ENCODE measurements at regions not wholly inside any gene's neighbourhood (a gene's known extent, or its start where the extent isn't known, plus 50 kb on each side); places are given as distances from the start of the nearest gene placed in this dataset.

DNA sequence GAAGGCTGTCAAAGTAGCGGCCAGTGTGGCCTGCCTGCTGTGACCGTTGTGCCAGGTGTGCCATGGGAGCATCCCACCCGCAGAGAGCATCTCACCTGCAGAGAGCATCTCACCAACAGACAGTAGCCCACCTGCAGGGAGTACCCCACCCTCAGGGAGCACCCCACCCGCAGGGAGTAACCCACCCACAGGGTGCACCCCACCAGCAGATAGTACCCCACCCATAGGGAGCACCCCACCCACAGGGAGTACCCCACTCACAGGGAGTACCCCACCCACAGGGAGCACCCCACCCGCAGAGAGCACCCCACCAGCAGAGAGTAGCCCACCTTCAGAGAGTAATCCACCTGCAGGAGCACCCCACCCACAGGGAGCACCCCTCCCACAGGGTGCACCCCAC is 476.5 kb downstream of the TCERG1L start:
- H3K27me3 Mint-ChIP-seq (ENCODE audit: low read depth), result no peaks in the 10 kb centered on the region
- H3K9me3 Mint-ChIP-seq, result no peaks in the 10 kb centered on the region
- H3K4me1 Mint-ChIP-seq (ENCODE audit: low read depth), result no peaks in the 10 kb centered on the region
- H3K4me3 Mint-ChIP-seq, result no peak overlapping the region
- ATAC-seq, result no peak
- no peak for DNase-seq
- H3K36me3 Mint-ChIP-seq (ENCODE audit: insufficient read depth), result no peaks in the 10 kb centered on the region

DNA sequence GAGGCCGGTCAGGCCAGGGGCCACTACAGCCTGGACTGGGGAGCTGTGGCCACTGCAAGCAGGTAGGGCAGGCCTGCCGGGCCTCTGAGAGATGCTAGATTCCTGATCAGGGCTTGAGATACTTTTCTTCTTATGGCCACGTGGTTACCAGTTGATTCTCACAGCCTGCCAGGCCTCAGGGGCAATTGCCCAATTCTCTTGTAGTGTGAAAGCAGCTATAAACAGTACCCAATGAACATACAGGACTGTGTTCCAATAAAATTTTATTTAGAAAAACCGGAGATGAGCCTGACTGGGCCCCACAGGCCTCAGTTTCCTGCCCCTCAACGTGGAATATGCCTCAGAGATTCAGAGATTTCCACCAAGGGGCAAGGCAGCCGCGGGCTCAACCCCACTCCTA is 475.2 kb downstream of the TCERG1L start:
- DNase-seq (no peak), ATAC-seq (no peak)
- Mint-ChIP-seq H3K27me3 (ENCODE audit: low read depth) (no peaks in the 10 kb centered on the region), H3K4me1 (ENCODE audit: low read depth) (no peaks in the 10 kb centered on the region), H3K9me3 (no peaks in the 10 kb centered on the region), H3K36me3 (ENCODE audit: insufficient read depth) (no peaks in the 10 kb centered on the region), H3K4me3 (no peak overlapping the region)

DNA sequence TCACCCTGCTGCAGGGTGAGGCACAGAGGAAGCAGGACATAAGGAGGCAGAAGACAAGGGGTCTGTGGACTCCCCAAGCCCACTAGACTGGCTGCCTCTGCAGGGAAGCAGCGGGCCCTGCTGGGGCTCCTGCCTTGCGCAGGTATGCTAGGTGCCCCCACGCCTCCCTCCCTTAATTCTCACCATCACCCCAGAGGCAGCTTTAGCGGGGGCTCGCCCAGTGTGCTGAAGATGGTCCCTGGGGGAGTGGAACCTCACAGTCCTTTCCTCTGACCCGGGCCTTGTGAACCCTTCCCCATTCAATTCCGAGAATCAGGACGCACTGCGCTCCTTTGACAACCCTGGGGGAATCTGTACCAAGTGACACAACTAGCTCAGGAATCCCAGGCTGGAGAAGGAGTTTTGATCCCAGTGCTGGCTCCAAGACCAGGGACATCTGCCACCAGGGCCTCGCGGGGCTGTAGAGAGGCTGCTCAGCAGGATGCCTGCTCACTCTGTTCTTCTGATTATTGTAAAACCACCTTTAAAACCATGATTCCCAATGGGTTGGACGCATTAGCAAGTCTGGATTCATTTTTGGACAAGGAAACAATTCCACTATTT is 468.4 kb downstream of the TCERG1L start:
- Mint-ChIP-seq H3K27me3 (ENCODE audit: low read depth) (no peaks in the 10 kb centered on the region), H3K9me3 (peaks cover 3% of the 10 kb centered on the region), H3K36me3 (ENCODE audit: insufficient read depth) (no peaks in the 10 kb centered on the region), H3K4me1 (ENCODE audit: low read depth) (no peaks in the 10 kb centered on the region), H3K4me3 (no peak overlapping the region)
- DNase-seq (no peak), ATAC-seq (no peak)

DNA sequence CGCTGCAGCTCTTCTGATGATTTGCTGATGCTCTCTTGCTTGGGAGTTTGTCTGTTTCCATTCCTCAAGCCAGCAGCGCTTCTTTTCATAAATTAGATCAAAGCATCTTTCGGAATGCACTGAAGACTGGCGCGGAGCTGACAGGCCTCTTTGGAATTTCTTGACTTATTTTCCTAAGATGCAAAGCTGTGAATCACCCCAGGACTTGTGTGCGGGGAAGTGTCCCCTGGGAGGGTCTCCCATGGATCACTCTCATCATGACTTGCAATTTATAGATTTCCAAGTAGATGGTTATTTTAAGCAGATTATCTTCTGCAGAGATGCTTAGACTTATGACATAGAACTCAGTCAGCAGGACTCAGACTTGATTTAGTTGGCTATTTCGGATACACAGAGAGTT is 467.2 kb downstream of the TCERG1L start:
- DNase-seq, result no peak
- no peak overlapping the region for H3K4me3 Mint-ChIP-seq
- peaks cover 3% of the 10 kb centered on the region for H3K9me3 Mint-ChIP-seq
- no peaks in the 10 kb centered on the region for H3K4me1 Mint-ChIP-seq (ENCODE audit: low read depth)
- H3K36me3 Mint-ChIP-seq (ENCODE audit: insufficient read depth), result no peaks in the 10 kb centered on the region
- ATAC-seq, result no peak
- no peaks in the 10 kb centered on the region for H3K27me3 Mint-ChIP-seq (ENCODE audit: low read depth)

DNA sequence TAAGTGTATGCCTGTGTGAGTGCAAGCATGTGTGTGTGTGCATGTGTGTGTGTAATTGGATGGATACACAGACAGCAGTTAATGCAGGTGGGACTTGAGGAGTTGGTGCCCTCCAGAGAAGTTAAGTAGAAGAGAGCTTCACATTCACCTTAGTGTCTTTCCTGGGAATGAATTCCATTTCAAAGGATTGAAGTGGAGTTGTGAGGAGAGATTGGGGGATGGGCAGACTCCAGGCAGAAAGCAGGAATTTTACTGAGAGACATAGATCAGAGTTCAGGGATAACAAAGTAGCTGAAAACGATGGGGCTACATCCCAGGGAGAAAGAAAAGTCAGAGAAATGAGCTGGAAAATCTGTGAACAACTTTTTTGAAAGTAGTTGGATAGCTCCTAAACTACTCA is 464.4 kb downstream of the TCERG1L start:
- DNase-seq (no peak), ATAC-seq (no peak)
- peaks cover 6% of the 10 kb centered on the region for H3K9me3 Mint-ChIP-seq
- H3K27me3 Mint-ChIP-seq (ENCODE audit: low read depth), result no peaks in the 10 kb centered on the region
- no peaks in the 10 kb centered on the region for H3K36me3 Mint-ChIP-seq (ENCODE audit: insufficient read depth)
- no peak overlapping the region for H3K4me3 Mint-ChIP-seq
- H3K4me1 Mint-ChIP-seq (ENCODE audit: low read depth), result no peaks in the 10 kb centered on the region

DNA sequence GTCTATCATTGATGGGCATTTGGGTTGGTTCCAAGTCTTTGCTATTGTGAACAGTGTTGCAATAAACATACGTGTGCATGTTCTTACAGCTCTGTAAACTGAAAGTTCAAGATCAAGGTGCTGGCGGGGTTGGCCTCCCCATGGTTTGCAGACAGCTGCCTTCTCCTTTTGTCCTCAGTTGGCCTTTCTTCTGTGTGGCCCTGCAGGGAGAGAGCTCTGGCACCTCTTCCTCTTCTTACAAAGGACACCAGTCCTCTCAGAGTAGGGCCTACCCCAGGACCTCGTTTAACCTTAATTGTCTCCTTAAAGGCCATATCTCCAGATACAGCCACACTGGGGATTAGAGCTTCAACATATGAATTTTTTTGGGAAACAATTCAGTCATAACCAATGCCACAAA is 462.7 kb downstream of the TCERG1L start:
- H3K9me3 Mint-ChIP-seq, result peaks cover 15% of the 10 kb centered on the region
- no peaks in the 10 kb centered on the region for H3K36me3 Mint-ChIP-seq (ENCODE audit: insufficient read depth)
- no peaks in the 10 kb centered on the region for H3K27me3 Mint-ChIP-seq (ENCODE audit: low read depth)
- DNase-seq, result no peak
- H3K4me1 Mint-ChIP-seq (ENCODE audit: low read depth), result no peaks in the 10 kb centered on the region
- no peak overlapping the region for H3K4me3 Mint-ChIP-seq
- no peak for ATAC-seq

DNA sequence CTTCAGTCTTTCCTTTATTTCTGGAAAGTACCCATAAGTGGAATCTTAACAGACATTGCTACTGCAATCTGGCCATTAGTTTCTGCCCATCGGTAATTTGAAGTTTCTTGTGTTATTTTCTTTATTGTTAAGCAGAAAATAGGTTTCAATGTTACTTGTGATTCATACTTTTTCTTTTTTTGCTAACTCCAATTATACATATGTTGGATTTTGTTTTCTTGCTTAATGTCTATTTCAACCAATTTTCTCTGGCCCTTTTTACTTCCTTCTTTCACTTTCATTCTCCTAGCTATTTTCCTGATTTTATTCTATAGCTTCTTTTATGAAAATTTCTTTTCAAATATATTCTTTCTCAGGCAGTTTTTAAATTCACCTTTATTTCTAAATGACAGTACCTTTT is 457.4 kb downstream of the TCERG1L start:
- Mint-ChIP-seq H3K27me3 (ENCODE audit: low read depth) (peaks cover 3% of the 10 kb centered on the region), H3K9me3 (peaks cover 30% of the 10 kb centered on the region), H3K4me3 (no peak overlapping the region), H3K4me1 (ENCODE audit: low read depth) (no peaks in the 10 kb centered on the region), H3K36me3 (ENCODE audit: insufficient read depth) (no peaks in the 10 kb centered on the region)
- ATAC-seq (no peak), DNase-seq (no peak)

DNA sequence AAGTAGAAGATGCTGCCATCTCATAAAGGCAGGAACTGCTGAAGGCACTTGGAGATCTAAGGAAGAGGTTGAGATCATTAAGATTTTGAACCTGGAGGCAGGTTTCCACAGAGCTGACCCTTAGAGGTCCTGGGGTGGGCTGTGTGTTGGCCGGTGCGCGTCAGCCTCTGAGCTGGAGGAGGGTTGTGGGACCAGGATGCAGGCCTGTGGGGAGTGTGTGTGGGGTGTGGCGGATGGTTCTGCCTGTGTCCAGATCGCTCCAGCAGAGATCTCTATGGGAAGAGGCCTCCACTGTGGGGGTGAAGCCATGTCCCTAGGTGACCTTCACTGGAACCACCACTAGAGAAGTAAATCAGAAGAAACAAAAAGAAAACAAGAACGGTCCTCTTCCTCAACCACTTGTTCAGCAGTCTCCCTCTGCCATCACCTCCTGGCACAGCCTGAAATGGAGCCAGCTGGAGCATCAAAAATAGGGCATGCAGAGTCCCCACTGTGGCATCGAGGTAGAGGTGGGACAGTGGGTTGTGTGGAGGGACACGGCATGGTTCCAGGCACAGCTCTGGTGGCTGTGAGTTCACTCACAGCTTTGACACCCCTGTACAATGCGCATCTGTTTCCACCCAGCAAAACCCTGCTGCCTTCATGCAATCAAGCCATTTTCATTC is 453.8 kb downstream of the TCERG1L start:
- Mint-ChIP-seq H3K4me3 (no peak overlapping the region), H3K36me3 (ENCODE audit: insufficient read depth) (no peaks in the 10 kb centered on the region), H3K27me3 (ENCODE audit: low read depth) (peaks cover 5% of the 10 kb centered on the region), H3K9me3 (peaks cover 26% of the 10 kb centered on the region), H3K4me1 (ENCODE audit: low read depth) (no peaks in the 10 kb centered on the region)
- ATAC-seq (no peak), DNase-seq (no peak)

DNA sequence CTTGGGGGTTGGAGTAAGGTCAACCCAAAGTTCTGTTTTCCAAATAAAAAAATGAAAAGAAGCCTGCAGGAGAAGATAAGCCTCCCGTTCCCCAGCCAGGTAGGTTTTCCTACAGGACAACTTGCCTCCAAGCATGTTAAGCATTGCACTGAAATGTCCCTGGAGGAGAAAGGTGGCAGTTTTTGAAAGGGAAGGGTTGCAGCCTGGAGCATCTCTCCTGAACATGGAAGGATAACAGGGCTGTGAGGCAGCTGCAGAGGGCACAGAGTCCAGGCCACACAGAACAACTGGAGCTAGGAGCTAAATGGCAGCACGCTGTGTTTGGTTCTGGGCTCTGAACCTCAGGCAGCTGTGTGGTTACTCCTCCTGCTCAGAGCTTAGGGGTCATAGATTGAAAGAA is 452.9 kb downstream of the TCERG1L start:
- no peak for ATAC-seq
- Mint-ChIP-seq H3K36me3 (ENCODE audit: insufficient read depth) (no peaks in the 10 kb centered on the region), H3K4me3 (no peak overlapping the region), H3K4me1 (ENCODE audit: low read depth) (no peaks in the 10 kb centered on the region), H3K27me3 (ENCODE audit: low read depth) (peaks cover 5% of the 10 kb centered on the region), H3K9me3 (peaks cover 19% of the 10 kb centered on the region)
- no peak for DNase-seq

DNA sequence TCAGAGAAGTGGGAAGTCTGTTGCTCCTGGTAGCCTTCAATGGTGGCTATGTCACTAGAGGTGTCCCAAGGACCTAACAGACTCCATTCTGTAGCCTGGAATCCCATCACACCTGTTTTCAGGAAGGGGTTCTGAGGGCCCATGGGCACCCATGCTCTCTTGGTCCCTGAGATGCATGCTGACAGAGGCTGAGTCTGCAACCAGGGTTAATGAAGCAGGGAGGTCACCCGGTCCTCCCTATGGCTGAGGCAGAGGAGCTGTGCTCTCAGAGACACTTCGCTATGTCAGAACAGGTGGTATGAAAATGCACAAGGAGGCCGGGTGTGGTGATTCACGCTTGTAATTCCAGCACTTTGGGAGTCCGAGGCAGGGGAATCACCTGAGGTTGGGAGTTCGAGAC is 452.1 kb downstream of the TCERG1L start:
- Mint-ChIP-seq H3K36me3 (ENCODE audit: insufficient read depth) (no peaks in the 10 kb centered on the region), H3K4me1 (ENCODE audit: low read depth) (no peaks in the 10 kb centered on the region), H3K9me3 (peaks cover 14% of the 10 kb centered on the region), H3K27me3 (ENCODE audit: low read depth) (peaks cover 5% of the 10 kb centered on the region), H3K4me3 (no peak overlapping the region)
- DNase-seq (no peak), ATAC-seq (no peak)

DNA sequence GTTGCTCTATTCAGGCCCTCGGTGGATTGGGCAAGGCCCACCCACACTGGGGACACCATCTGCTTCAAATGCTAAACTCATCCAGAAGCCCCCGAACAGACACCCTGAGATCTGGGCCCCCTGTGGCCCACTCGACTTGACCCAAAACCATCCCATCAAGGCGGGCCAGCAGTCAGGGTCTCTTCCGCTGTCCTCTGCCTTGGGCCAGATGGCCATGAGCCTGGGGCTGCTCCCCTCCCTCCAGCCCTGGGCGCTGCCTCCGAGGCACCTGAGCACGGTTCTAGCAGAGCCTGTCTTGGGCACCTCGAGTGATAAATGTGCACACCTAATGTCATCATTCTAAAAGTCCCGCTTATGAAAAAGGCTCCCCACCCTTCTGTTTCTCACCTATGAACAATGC is 449.4 kb downstream of the TCERG1L start:
- ATAC-seq, result no peak
- no peaks in the 10 kb centered on the region for H3K9me3 Mint-ChIP-seq
- DNase-seq, result no peak
- no peaks in the 10 kb centered on the region for H3K4me1 Mint-ChIP-seq (ENCODE audit: low read depth)
- H3K4me3 Mint-ChIP-seq, result no peak overlapping the region
- H3K27me3 Mint-ChIP-seq (ENCODE audit: low read depth), result peaks cover 5% of the 10 kb centered on the region
- H3K36me3 Mint-ChIP-seq (ENCODE audit: insufficient read depth), result no peaks in the 10 kb centered on the region

DNA sequence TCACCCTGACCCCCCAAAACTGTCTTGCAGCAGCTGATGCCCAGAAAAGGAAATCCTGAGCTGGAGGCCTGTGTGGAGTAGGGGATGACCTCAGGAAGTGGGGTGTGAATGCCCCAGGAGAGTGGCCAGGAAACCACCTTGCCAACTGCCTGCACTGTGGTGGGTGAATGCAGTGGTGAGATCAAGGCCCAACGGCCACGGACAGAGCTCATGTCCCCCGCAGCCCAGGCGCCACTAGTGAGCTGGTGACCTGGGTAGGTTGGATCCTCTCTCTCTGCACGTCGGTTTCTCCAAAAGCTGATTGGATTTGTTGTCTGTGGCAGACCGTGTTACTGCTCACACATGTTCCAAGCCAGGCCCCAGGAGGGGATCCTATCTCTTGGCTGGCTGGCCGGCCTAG is 448.9 kb downstream of the TCERG1L start:
- no peaks in the 10 kb centered on the region for H3K9me3 Mint-ChIP-seq
- peaks cover 1% of the 10 kb centered on the region for H3K27me3 Mint-ChIP-seq (ENCODE audit: low read depth)
- no peak for ATAC-seq
- no peaks in the 10 kb centered on the region for H3K4me1 Mint-ChIP-seq (ENCODE audit: low read depth)
- H3K4me3 Mint-ChIP-seq, result no peak overlapping the region
- no peak for DNase-seq
- no peaks in the 10 kb centered on the region for H3K36me3 Mint-ChIP-seq (ENCODE audit: insufficient read depth)

DNA sequence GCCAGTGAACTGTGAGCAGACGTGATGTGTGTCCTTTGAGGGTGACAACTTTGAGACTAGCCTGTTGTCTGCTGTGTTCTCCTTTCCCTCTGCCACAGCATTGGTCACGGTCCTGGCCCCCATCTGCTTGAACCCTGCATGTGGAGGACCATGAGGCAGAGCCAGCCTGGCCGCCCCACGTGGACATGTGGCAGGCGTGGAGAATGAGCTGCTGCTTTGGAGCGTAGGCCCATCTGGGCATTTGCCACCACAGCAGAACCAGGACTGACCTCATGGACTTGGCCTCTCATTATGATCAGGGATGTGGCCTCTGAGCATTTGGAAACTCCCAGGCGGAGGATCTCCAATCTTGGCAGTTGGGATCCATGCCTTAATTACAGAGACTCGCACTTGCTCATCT is 448.5 kb downstream of the TCERG1L start:
- DNase-seq (no peak), ATAC-seq (no peak)
- no peaks in the 10 kb centered on the region for H3K36me3 Mint-ChIP-seq (ENCODE audit: insufficient read depth)
- no peaks in the 10 kb centered on the region for H3K4me1 Mint-ChIP-seq (ENCODE audit: low read depth)
- H3K4me3 Mint-ChIP-seq, result no peak overlapping the region
- H3K27me3 Mint-ChIP-seq (ENCODE audit: low read depth), result peaks cover 1% of the 10 kb centered on the region
- H3K9me3 Mint-ChIP-seq, result no peaks in the 10 kb centered on the region

DNA sequence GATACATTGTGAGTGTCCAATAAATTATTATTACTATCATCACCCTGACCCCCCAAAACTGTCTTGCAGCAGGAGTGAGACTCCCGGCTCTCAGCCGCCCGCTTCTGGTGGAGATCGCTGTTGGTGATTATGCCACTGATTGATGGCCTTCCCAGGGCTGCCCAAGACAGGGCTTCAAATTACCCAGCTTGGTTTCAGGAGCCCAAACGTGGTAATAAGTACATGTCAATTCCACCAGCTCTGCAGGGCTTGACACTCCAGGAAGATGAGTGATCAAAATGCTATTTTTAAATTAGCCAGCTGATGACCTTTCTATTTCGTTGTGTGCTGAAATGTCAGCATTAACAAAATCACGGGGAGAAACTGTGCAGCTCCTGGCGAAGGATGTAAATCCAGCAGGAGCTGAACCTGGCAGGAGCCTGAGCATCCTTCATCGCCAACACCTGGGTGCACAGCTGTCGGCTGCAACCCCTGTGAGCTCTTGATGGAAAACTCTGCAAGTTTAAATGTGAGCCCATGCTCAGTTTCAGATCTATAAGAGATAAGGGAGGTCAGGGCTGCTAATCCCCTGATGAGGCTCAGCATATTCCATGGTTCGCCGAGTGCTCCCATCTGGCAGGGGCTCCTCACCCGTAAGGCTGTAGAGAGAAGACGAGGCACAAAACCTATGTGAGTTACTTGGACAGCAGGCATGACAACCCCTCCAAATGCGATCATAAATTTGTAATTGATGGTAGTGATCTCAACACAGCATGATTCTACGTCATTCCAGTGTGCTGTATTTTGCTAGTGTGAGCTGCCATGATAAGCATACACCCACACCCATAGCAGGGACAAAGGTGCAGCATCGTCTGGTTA is 446.3 kb downstream of the TCERG1L start:
- H3K4me1 Mint-ChIP-seq (ENCODE audit: low read depth), result no peaks in the 10 kb centered on the region
- DNase-seq (no peak), ATAC-seq (no peak)
- H3K9me3 Mint-ChIP-seq, result no peaks in the 10 kb centered on the region
- no peaks in the 10 kb centered on the region for H3K36me3 Mint-ChIP-seq (ENCODE audit: insufficient read depth)
- no peak overlapping the region for H3K4me3 Mint-ChIP-seq
- peaks cover under 1% of the 10 kb centered on the region for H3K27me3 Mint-ChIP-seq (ENCODE audit: low read depth)

DNA sequence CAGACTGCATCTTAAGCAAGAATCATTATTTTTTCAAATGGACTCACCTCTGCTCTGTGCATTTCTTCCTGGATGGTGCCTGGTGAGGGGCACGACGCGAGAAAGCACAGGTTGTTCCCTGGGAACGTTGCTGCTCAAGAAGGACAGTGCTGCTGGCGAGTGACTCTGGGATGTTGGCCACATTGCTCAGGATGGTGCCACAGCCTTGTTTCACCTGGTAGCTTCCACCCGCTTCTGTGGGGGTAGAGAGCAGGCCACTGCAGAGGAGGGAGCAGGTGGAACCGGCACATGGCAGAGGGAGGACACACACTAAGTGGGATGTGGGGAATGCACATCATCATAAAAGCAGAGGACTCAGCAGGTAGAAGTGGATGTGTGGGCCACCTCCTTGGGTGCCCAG is 444.7 kb downstream of the TCERG1L start:
- ATAC-seq, result no peak
- H3K4me3 Mint-ChIP-seq, result no peak overlapping the region
- H3K4me1 Mint-ChIP-seq (ENCODE audit: low read depth), result no peaks in the 10 kb centered on the region
- H3K9me3 Mint-ChIP-seq, result no peaks in the 10 kb centered on the region
- no peaks in the 10 kb centered on the region for H3K36me3 Mint-ChIP-seq (ENCODE audit: insufficient read depth)
- DNase-seq, result no peak
- H3K27me3 Mint-ChIP-seq (ENCODE audit: low read depth), result peaks cover 2% of the 10 kb centered on the region

Data from activated T-cell treated with anti-CD3 and anti-CD28 coated beads, Interleukin-2, amount 50 U/mL, for 4 hours (primary cell).